Progenitor cell of endocrine pancreas (in vitro differentiated cells): ENCODE measurements at regions not wholly inside any gene's neighbourhood (a gene's known extent, or its start where the extent isn't known, plus 50 kb on each side); places are given as distances from the start of the nearest gene placed in this dataset.

Source experiments
- DNase-seq: peaks from one replicate; pipeline ENCODE4 v3.0.0; 2021; ENCODE audit warnings: low spot score; ENCODE audit not compliant: unreplicated experiment
- H3K27ac Mint-ChIP-seq: 2 replicates; pipeline ENCODE4 v1.8.0; 2021; ENCODE audit warnings: mild to moderate bottlenecking, moderate library complexity, mixed read lengths
- H3K27me3 Mint-ChIP-seq: 2 replicates; pipeline ENCODE4 v1.8.0; 2021; ENCODE audit warnings: mixed read lengths
- H3K36me3 Mint-ChIP-seq: 2 replicates; pipeline ENCODE4 v1.8.0; 2022; ENCODE audit warnings: mixed read lengths; ENCODE audit not compliant: insufficient read depth
- H3K4me1 Mint-ChIP-seq: 2 replicates; pipeline ENCODE4 v1.8.0; 2021; ENCODE audit warnings: low read depth, mixed read lengths
- H3K4me3 Mint-ChIP-seq: 2 replicates; pipeline ENCODE4 v1.8.0; 2021; ENCODE audit warnings: low read depth, mild to moderate bottlenecking, moderate library complexity, mixed read lengths
- H3K9me3 Mint-ChIP-seq: 2 replicates; pipeline ENCODE4 v1.8.0; 2021; ENCODE audit warnings: low read depth, mixed read lengths
- TF ChIP-seq, protein P1 (sequence below): fragments of 200-600 bp; sonication (generic); IDR thresholded peaks from one replicate; pipeline ENCODE4 v1.5.0; 2021; ENCODE audit warnings: antibody characterized with exemption, mild to moderate bottlenecking; ENCODE audit not compliant: unreplicated experiment

DNA sequence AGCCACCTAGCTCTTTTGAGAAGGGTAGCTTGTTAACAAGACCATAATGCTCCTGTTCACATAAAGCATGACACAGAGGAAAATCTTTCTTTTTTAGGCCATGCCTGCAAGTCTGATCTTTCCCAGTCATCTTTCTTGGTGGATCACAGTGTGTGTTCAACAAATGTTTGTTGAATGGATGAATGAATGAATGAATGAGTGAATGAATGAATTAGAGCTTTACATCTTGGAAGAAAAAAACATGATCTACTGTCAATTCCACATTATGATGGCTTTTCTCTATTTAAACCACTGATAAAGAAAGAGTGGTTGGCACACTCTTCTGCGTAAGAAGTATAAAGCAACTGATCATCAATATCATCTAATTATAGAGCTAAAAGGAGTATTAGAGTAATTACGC is 148.7 kb downstream of the CCDC71L start:
- Mint-ChIP-seq H3K27me3 (peaks cover 4% of the 10 kb centered on the region), H3K36me3 (no peaks in the 10 kb centered on the region), H3K4me3 (no peak overlapping the region), H3K4me1 (no peaks in the 10 kb centered on the region), H3K9me3 (no peaks in the 10 kb centered on the region), H3K27ac (no peak overlapping the region)
- DNase-seq = no peak
- TF ChIP-seq, protein P1, sequence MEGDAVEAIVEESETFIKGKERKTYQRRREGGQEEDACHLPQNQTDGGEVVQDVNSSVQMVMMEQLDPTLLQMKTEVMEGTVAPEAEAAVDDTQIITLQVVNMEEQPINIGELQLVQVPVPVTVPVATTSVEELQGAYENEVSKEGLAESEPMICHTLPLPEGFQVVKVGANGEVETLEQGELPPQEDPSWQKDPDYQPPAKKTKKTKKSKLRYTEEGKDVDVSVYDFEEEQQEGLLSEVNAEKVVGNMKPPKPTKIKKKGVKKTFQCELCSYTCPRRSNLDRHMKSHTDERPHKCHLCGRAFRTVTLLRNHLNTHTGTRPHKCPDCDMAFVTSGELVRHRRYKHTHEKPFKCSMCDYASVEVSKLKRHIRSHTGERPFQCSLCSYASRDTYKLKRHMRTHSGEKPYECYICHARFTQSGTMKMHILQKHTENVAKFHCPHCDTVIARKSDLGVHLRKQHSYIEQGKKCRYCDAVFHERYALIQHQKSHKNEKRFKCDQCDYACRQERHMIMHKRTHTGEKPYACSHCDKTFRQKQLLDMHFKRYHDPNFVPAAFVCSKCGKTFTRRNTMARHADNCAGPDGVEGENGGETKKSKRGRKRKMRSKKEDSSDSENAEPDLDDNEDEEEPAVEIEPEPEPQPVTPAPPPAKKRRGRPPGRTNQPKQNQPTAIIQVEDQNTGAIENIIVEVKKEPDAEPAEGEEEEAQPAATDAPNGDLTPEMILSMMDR = no peak

DNA sequence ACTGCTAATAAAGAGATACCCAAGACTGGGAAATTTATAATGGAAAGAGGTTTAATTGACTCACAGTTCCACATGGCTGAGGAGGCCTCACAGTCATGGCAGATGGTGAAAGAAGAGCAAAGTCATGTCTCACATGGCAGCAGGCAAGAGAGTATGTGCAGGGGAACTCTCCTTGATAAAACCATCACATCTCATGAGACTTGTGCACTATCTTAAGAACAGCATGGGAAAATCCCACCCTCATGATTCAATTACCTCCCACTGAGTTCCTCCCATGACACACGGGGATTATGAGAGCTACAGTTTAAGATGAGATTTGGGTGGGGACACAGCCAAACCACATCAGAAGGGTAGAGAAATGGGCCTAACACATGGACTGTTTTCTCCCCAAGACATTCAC is 156.3 kb downstream of the CCDC71L start:
- Mint-ChIP-seq H3K4me3 (no peak overlapping the region), H3K9me3 (no peaks in the 10 kb centered on the region), H3K27me3 (peaks cover under 1% of the 10 kb centered on the region), H3K27ac (no peak overlapping the region), H3K4me1 (no peaks in the 10 kb centered on the region), H3K36me3 (no peaks in the 10 kb centered on the region)
- TF ChIP-seq, protein P1 = no peak
- no peak for DNase-seq

DNA sequence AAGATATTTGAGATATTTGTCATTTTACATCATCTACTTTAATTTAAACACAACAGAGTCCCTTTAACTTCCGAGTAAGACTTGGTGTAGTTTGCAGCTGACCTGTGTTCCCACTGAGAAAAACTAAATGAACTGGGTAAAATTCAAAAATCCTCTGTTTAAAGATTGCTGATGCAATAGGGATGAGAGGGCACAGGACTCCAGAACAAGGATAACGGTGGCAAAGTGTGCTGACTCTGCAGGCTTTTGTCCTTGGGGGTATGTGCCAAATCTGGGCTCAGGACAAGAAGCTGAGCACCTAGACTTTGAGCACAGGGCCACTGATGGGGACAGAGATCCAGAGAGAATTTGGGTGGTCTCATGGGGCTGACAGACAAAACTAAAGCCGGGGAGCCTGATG is 156.8 kb downstream of the CCDC71L start:
- no peak for DNase-seq
- Mint-ChIP-seq H3K4me1 (no peaks in the 10 kb centered on the region), H3K27me3 (no peaks in the 10 kb centered on the region), H3K9me3 (no peaks in the 10 kb centered on the region), H3K27ac (no peak overlapping the region), H3K36me3 (no peaks in the 10 kb centered on the region), H3K4me3 (no peak overlapping the region)
- TF ChIP-seq, protein P1 = no peak

DNA sequence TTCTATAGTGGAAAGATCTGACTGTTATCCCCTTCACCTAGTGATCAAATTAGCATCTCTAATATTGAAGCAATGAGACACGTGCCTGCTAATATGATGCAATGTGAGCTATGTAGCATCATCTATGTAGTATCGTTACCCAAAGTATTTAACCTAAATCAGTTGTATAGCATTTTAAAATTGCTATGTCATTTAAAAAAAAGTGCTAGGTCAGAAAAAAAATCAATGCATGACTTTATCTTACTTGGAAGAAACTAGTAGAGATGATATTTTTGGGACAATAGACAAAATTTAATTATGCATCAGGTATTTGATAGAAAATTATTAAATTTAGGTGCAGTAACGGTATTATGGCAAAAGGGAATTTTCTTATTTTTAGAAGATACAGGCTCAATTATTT is 157.3 kb downstream of the CCDC71L start:
- no peaks in the 10 kb centered on the region for H3K9me3 Mint-ChIP-seq
- TF ChIP-seq, protein P1 = no peak
- no peak for DNase-seq
- no peak overlapping the region for H3K27ac Mint-ChIP-seq
- no peaks in the 10 kb centered on the region for H3K27me3 Mint-ChIP-seq
- no peaks in the 10 kb centered on the region for H3K36me3 Mint-ChIP-seq
- H3K4me1 Mint-ChIP-seq = no peaks in the 10 kb centered on the region
- H3K4me3 Mint-ChIP-seq = no peak overlapping the region

DNA sequence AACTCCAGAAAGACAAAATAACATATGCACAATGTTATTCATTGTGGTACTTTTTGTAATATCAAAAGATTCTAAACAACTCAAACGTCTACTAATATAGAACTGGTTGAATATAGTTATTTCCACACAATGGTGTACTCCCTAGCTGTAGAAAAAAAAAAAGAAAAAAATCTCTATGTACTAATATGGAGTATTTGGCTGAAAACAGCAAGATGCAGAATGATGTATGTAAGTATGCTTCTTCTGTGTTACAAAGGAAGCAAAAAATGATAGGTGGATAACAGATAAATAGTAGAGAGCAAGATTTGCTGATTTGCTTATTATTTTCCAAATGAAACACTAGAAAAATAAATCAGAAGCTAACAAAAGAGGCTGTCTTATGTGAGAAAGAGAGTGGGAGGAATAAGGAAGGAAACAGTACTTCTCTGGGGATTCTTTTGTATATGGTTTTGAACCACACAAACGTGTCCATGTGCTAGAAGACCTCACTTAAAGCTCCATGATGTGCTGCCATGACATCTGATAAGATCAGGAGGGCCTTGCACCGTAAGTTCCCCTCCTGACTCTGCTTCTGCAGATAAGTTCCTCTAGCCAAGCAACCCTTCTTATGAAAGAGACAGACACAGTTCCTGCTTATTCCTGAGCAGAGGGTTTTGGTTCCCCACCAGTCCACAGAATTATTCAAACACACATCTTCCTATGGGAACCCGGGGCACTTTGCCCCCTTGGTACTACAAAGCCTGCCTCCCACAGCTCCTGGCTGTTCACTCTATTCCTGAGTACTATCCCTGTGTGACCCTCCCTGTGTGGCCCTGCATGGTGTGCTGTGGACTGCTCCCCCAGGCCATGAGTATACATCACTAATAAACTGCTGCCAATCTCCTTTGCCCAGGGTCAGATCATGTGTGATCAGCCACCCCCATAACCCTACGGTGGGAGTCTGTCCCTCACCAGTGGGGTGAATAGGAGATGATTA is 159.1 kb downstream of the CCDC71L start:
- Mint-ChIP-seq H3K27ac (no peak overlapping the region), H3K4me1 (no peaks in the 10 kb centered on the region)

More for the DNA sequence above, 159.1 kb downstream of the CCDC71L start:
- no peaks in the 10 kb centered on the region for H3K27me3 Mint-ChIP-seq
- no peaks in the 10 kb centered on the region for H3K9me3 Mint-ChIP-seq
- DNase-seq = no peak
- TF ChIP-seq, protein P1 = no peak
- H3K4me3 Mint-ChIP-seq = no peak overlapping the region
- H3K36me3 Mint-ChIP-seq = no peaks in the 10 kb centered on the region
